ENCODE measurements at regions not wholly inside any gene's neighbourhood (a gene's known extent, or its start where the extent isn't known, plus 50 kb on each side); places are given as distances from the start of the nearest gene placed in this dataset.
"Not testable (repeated sequence)": the region's sequence is repeated elsewhere in the genome, so short reads cannot be mapped to it uniquely, and the experiment has no call there.

- DNase-seq (ENCODE audit: low read depth), result not testable (repeated sequence)
Observed at GRCh38 chr2:85941490-85941889, 52.7 kb upstream of the ST3GAL5 start.

- DNase-seq (ENCODE audit: low read depth), result no peak
Observed at GRCh38 chr2:85939131-85939530, 50.3 kb upstream of the ST3GAL5 start.

Measured in GM04504 (cell line).